CD4-positive, alpha-beta T cell treated with Interleukin-1 beta for 1 hour (primary cell): ENCODE measurements at regions not wholly inside any gene's neighbourhood (a gene's known extent, or its start where the extent isn't known, plus 50 kb on each side); places are given as distances from the start of the nearest gene placed in this dataset.
A peak's percentile ranks its signal among the peaks of the same experiment; 100 is the strongest.

Source experiments
- DNase-seq, 2 donors: peaks; one replicate each; pipeline ENCODE4 v3.0.0-alpha.2; 2020 to 2022

DNA sequence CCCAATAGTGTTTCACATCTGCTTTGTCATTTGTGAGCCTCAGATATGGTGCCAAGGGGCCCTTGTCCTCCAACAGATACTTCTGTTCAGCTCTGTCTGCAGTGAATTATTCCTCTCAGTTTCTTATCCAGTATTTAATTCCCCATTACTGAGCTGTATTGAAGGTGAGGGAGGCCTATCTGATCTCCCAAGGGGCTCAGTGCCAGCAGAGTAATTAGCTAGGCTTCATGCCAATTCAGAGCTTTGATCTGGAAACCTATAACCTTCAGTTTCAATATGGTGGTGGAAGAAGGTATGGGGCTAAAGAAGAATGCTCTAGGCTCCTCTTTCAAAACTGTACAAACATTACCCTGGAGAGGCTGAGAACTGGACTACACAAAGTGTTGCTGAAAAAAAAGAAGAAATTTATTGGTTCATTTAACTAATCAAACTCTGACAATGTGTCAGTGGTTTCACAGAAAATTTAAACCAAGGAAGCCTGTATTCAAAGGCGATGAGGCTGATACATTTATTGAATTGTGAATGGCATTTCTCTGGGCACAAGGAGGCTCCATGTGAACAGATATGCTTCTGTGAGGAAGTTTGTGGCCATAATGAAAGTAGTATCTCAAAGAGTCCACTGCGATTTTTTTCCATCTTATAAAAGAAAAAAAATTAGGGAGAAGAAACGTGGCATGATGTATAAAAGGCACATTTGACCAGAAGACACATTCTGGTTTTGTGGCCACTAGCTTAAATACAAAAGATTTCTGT, 397.8 kb downstream of the TLE4 start:
- DNase-seq: no peak

GRCh38 chr9:79968533-79968932, 396.8 kb downstream of the TLE4 start:
- DNase-seq: no peak

DNA sequence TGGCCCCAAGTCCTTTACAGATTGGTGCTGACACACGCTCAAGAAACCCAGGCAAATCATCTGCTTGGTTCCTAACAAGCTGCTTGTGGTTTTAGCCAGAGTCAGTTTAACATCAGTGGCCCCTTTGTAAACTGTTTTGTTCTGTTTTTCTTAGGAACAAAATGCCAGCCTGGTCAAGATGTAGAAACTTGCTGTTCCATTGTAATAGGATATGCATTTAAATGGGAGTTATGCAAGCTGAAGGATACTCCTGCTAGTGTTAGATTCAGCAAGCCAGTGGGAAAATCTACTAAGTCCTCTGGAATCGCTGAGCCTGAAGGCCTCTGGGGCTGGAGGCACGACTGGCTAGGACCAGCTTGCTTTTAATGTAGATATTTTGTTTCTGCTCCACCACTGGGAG, 391.1 kb downstream of the TLE4 start:
- no peak for DNase-seq

- no peak for DNase-seq
Measured at GRCh38 chr9:79962150-79962549, 390.4 kb downstream of the TLE4 start.

GRCh38 chr9:79955300-79955699, 383.5 kb downstream of the TLE4 start:
- peak; percentile 1 to 8 for DNase-seq

- DNase-seq: no peak
Measured at GRCh38 chr9:79953908-79954307, 382.1 kb downstream of the TLE4 start.

DNA sequence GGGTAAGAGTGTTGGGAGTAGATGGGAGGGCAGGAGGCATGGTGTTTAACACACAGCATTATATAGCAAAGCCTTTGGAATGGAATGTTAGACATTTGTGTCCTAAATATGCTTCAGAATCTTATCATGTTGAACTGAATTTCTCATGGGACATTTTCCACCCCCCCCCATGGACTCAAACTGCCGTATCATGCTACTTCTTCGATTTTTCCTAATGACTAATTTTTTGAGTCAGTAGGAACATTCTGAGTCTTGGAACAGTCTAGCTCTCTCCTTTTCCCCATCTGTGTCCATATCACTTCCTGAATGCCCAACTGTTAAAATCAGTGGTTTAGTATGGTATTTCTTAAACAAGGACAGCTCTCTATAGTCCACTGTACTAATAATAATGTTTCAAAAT, 380.6 kb downstream of the TLE4 start:
- DNase-seq: no peak

GRCh38 chr9:79946712-79947111, 374.9 kb downstream of the TLE4 start:
- no peak for DNase-seq

GRCh38 chr9:79945495-79945894, 373.7 kb downstream of the TLE4 start:
- DNase-seq: no peak

DNA sequence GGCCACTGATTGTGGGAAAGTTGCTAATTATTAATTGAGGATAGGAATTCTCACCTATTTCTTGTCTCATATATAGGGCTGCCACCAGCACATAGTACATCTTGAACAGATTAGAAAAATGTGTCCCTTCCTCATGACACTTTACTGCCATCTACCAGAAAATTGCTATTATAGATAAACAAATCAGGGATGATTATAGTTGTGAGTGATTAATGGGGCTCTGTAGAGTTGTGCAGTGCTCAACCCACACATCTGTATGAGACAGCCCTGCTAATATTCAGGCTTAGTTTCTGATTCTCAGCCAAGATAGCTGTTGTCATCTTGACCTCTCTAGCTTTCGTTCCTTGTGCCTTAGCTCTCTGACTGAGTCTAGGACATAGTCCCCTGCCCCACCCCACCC, 373.3 kb downstream of the TLE4 start:
- DNase-seq: peak in 1 of 2 donors; percentile 10

GRCh38 chr9:79940919-79941318, 369.2 kb downstream of the TLE4 start:
- DNase-seq: no peak

DNA sequence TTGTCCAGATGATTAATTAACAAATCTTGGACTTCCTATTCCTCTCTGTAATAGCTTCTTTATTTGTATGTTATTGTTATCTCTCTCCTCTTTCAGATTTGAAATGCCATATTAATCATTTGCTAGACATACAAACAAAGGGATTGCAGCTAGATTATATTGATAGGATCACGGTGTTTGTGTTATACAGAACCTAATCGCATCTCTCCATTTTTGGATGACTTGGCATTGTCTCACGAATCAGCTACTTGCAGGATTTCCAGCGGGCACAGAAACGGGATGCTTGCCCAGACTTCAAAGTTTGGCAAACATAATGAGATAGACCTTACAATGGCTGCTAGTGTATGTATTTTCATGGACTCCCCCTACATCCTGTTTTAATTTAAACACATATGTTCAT, 368.1 kb downstream of the TLE4 start:
- no peak for DNase-seq

DNA sequence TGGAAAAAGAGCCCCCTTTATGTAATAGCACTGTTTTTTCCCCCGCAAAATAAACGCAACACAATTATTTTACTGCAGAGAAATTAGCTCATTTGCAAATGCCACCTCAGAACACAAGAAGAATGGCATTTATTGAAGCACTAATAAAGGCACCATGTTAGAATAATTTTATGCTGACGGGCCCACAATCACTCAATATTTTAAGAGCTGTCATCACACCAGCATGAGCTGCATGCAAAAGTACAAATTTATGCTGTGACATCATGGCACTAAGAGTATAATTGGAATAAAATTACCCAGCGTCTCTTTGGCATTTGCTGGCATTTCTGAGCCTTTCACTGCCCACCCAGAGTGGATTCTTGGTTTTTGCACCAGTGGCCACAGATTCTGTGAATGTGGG, 364.6 kb downstream of the TLE4 start:
- DNase-seq: no peak

DNA sequence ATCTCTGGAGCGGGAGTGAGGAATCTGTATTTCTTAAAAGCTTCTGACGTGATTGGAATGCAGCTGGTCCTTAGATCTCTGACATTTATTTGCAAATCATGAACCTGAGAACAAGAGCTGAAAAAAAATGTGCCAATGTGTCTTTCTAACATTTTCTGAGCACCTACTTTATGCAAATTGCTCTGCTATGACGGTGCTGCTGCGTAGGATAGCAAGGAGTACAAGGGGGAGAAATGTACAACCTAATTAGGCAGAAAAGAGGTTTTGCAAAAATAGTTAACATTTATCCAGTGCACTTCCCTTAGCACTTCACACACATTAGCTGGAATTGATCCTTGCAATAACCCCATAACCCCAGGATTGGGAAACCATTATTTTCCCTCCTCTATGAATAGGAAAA, 357.5 kb downstream of the TLE4 start:
- no peak for DNase-seq

GRCh38 chr9:79928661-79929223, 357.0 kb downstream of the TLE4 start:
- DNase-seq: no peak

GRCh38 chr9:79925326-79925725, 353.6 kb downstream of the TLE4 start:
- DNase-seq: no peak

GRCh38 chr9:79924836-79925235, 353.1 kb downstream of the TLE4 start:
- no peak for DNase-seq

GRCh38 chr9:79917421-79917820, 345.7 kb downstream of the TLE4 start:
- no peak for DNase-seq

DNA sequence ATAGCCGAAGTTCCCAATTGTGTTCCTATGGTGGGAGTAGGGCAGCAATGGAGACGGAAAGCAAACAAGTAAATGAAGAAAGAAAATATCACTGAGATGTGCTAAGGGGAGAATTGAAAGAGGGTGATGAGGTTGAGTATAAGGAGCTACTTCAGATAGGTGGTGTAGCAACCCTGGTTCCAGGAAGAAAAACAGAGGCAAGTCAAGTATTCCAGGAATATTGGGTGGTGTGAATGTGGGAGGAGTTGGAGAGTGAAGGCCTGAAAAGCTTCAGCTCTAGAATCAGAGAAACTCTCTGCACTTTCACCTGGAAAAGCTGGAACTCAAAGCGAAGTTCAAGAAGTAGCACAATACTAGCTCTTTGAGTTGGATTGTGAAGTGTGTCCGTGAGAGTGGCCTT, 342.1 kb downstream of the TLE4 start:
- DNase-seq: no peak

- no peak for DNase-seq
Measured at GRCh38 chr9:79912318-79913070, 340.7 kb downstream of the TLE4 start.

DNA sequence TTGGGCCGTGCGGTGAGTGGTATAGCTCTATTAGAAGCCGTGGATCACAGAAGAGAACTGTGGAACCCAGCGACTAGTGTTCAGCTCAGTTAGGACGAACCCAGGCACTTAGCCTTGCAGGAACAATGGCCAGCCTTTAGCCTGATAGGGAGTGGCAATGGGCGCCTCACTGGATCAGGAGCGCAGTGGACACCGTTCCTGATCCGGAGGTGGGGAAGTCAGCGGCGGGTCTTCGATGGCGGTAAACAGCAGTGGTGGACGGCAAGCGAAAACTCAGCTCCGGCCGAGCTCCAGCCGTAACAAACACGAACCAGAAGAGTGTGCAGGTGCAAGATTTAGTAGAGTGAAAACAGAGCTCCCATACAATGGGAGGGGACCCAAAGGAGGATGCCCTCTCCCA, 340.0 kb downstream of the TLE4 start:
- no peak for DNase-seq

GRCh38 chr9:79902825-79903600, 331.2 kb downstream of the TLE4 start:
- no peak for DNase-seq

DNA sequence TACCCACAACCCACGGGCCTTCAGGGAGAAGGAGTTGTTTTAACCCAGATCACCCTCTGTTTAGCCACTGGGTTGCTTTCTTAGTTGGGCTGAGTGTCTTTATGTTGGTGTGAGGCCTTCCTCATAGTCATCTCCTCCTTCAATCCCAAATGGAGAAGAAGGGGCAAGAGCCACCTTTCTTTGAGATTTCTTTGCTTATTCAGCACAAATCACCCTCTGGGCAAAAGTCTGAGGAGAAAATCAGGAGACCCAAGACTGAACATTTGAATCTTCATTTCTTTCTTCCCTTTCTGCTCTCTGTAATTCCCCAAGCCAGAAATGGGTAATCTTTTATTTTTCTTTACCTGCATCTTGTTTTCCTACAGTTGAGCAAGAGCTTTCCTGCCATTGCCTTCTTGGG, 329.0 kb downstream of the TLE4 start:
- DNase-seq: no peak
